ENCODE measurements at regions not wholly inside any gene's neighbourhood (a gene's known extent, or its start where the extent isn't known, plus 50 kb on each side); places are given as distances from the start of the nearest gene placed in this dataset.

DNA sequence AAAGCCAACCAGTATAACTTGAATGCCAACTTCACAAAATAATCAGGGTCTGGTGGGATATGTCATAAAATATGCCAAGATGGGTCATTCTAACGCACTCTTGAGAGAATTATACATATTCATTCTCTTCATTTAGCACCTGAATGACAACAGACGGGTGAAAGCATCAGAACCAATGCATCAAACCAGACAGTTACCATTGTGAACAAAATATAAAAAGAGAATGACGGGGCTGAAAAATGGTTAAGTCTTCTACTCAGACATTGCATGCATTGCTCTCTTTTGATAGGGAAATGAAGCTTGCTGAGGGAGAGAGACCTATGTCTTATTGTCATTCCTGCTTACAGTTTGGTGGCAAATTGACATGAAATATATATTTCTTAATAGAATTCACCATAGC, 702.1 kb downstream of the NOVA1 start:
- TF ChIP-seq POLR2A (IDR thresholded peaks at IDR 0.05; ENCODE audit: low read length) (no peak), GATA1 (IDR thresholded peaks at IDR 0.05; ENCODE audit: low read depth, low read length) (no peak)
